Keratinocyte (primary cell): ENCODE measurements at regions not wholly inside any gene's neighbourhood (a gene's known extent, or its start where the extent isn't known, plus 50 kb on each side); places are given as distances from the start of the nearest gene placed in this dataset.

ENCODE experiments used
- DNase-seq: peaks from one replicate; pipeline ENCODE4 v3.0.0-alpha.2; 2011; ENCODE audit warnings: low read depth, missing footprints, low spot score
- FAIRE-seq: peaks from 2 replicates; lab custom pipeline; 2011; peaks lifted over from hg19 to GRCh38; lab: Jason Lieb, UNC
- H2AFZ ChIP-seq: 2 replicates; pipeline ENCODE4 v1.6.0; 2012; ENCODE audit warnings: low read length, control low read depth, inconsistent platforms; ENCODE audit not compliant: control insufficient read depth
- H3K27ac ChIP-seq: 2 replicates; pipeline ENCODE4 v1.5.1; 2011; ENCODE audit warnings: low read length; ENCODE audit not compliant: control insufficient read depth, insufficient read depth
- H3K27me3 ChIP-seq: 3 replicates; pipeline ENCODE4 v1.6.0; 2011; ENCODE audit warnings: low read length; ENCODE audit not compliant: control insufficient read depth, insufficient read depth; ENCODE audit errors: extremely low read depth
- H3K36me3 ChIP-seq, 2 experiments: 2 replicates in 1 of 2; 3 replicates in 1 of 2; pipeline ENCODE4 v1.5.1; 2011; ENCODE audit warnings: low read length in 2 of 2, mild to moderate bottlenecking in 1 of 2; ENCODE audit not compliant: control insufficient read depth in 2 of 2, insufficient read depth in 2 of 2; ENCODE audit errors: extremely low read depth in 1 of 2
- H3K4me1 ChIP-seq: 3 replicates; pipeline ENCODE4 v1.5.1; 2011; ENCODE audit warnings: low read length; ENCODE audit not compliant: control insufficient read depth, insufficient read depth; ENCODE audit errors: extremely low read depth
- H3K4me2 ChIP-seq: 3 replicates; pipeline ENCODE4 v1.6.0; 2011; ENCODE audit warnings: low read depth, low read length; ENCODE audit not compliant: control insufficient read depth, insufficient read depth; ENCODE audit errors: extremely low read depth
- H3K4me3 ChIP-seq, 3 experiments: fragments of 200-600 bp in 1 of 3; sonication (generic) in 1 of 3; 2 replicates in 2 of 3; 3 replicates in 1 of 3; pipeline ENCODE4 v1.5.1; 2011 to 2016; ENCODE audit warnings: low read length in 3 of 3, mild to moderate bottlenecking in 3 of 3, control low read depth in 2 of 3, inconsistent platforms in 1 of 3, low read depth in 1 of 3, mixed read lengths in 1 of 3, mixed run types in 1 of 3, moderate library complexity in 1 of 3; ENCODE audit not compliant: control insufficient read depth in 2 of 3, insufficient read depth in 2 of 3; ENCODE audit errors: extremely low read depth in 1 of 3
- H3K79me2 ChIP-seq: 2 replicates; pipeline ENCODE4 v1.6.0; 2012; ENCODE audit warnings: low read length; ENCODE audit not compliant: control insufficient read depth, insufficient read depth
- H3K9ac ChIP-seq: 3 replicates; pipeline ENCODE4 v1.6.0; 2011; ENCODE audit warnings: low read length; ENCODE audit not compliant: control insufficient read depth, insufficient read depth; ENCODE audit errors: extremely low read depth
- H3K9me1 ChIP-seq: 3 replicates; pipeline ENCODE4 v1.6.0; 2011; ENCODE audit warnings: low read length; ENCODE audit not compliant: control insufficient read depth, insufficient read depth; ENCODE audit errors: extremely low read depth
- H3K9me3 ChIP-seq: 2 replicates; pipeline ENCODE4 v1.5.1; 2012; ENCODE audit warnings: low read depth, low read length; ENCODE audit not compliant: control insufficient read depth
- H4K20me1 ChIP-seq: 3 replicates; pipeline ENCODE4 v1.6.0; 2011; ENCODE audit warnings: low read length; ENCODE audit not compliant: control insufficient read depth, insufficient read depth; ENCODE audit errors: extremely low read depth
- CTCF ChIP-seq, 3 experiments: IDR thresholded peaks in 1 of 3; conservative IDR thresholded peaks in 1 of 3; optimal IDR thresholded peaks in 1 of 3; 2 replicates in 2 of 3; 3 replicates in 1 of 3; pipeline versions ENCODE3 to v1.5.1; 2011; ENCODE audit warnings: low read length in 3 of 3, mild to moderate bottlenecking in 3 of 3, moderate library complexity in 2 of 3, control low read depth in 1 of 3, inconsistent platforms in 1 of 3; ENCODE audit not compliant: insufficient read depth in 2 of 3; ENCODE audit errors: extremely low read depth in 1 of 3
- EZH2 ChIP-seq: IDR thresholded peaks from one replicate; pipeline ENCODE4 v1.6.1; 2012; ENCODE audit warnings: inconsistent platforms, mild to moderate bottlenecking, low read length, moderate library complexity
- dilution Hi-C: fragments of 300-500 bp; cut with MboI; formaldehyde crosslinking; loops from one replicate; pipeline ENCODE4 v1.7.0; 2020; ENCODE audit warnings: low sequenced_read_pairs; ENCODE audit not compliant: extremely low pct_ligation_motif_present

- H3K9me3 ChIP-seq, result no peaks in the 10 kb centered on the region
- H3K9me1 ChIP-seq, result no peaks in the 10 kb centered on the region
- dilution Hi-C loops, result no loop called here
- FAIRE-seq (no peak), DNase-seq (no peak)
- no peaks in the 10 kb centered on the region for H3K79me2 ChIP-seq
- H3K4me2 ChIP-seq, result no peak overlapping the region
- H3K9ac ChIP-seq, result no peak overlapping the region
- no peaks in the 10 kb centered on the region for H3K4me1 ChIP-seq
- no peak for TF ChIP-seq CTCF (optimal IDR thresholded peaks at IDR 0.05 in 1 of 3, IDR thresholded peaks at IDR 0.05 in 1 of 3, conservative IDR thresholded peaks at IDR 0.05 in 1 of 3; ENCODE audit: extremely low read depth in 1 of 3, insufficient read depth in 2 of 3, low read length in 3 of 3)
- no peak for TF ChIP-seq EZH2
- no peak overlapping the region for H3K4me3 ChIP-seq
- H2AFZ ChIP-seq, result no peak overlapping the region
- H3K36me3 ChIP-seq, result no peaks in the 10 kb centered on the region
- H4K20me1 ChIP-seq, result no peaks in the 10 kb centered on the region
- H3K27me3 ChIP-seq, result no peaks in the 10 kb centered on the region
- no peak overlapping the region for H3K27ac ChIP-seq
These were observed 90.2 kb upstream of the LIN7C start for GRCh38 chr11:27596802-27597201.

- Histone ChIP-seq H3K4me2 (no peak overlapping the region), H3K9ac (no peak overlapping the region)
- no peak for FAIRE-seq
These were observed 89.8 kb upstream of the LIN7C start for GRCh38 chr11:27596388-27596787.

GRCh38 chr11:27592098-27592780 is 85.7 kb upstream of the LIN7C start:
- H3K9ac ChIP-seq, result no peak overlapping the region
- no peak for DNase-seq
- no peaks in the 10 kb centered on the region for H3K9me3 ChIP-seq
- no peaks in the 10 kb centered on the region for H3K36me3 ChIP-seq
- no peaks in the 10 kb centered on the region for H4K20me1 ChIP-seq
- H3K79me2 ChIP-seq, result no peaks in the 10 kb centered on the region
- no peaks in the 10 kb centered on the region for H3K4me1 ChIP-seq
- no peak overlapping the region for H2AFZ ChIP-seq
- TF ChIP-seq CTCF (optimal IDR thresholded peaks at IDR 0.05 in 1 of 3, IDR thresholded peaks at IDR 0.05 in 1 of 3, conservative IDR thresholded peaks at IDR 0.05 in 1 of 3; ENCODE audit: extremely low read depth in 1 of 3, insufficient read depth in 2 of 3, low read length in 3 of 3), result no peak
- no peak for TF ChIP-seq EZH2
- H3K27me3 ChIP-seq, result no peaks in the 10 kb centered on the region
- H3K4me3 ChIP-seq, result no peak overlapping the region
- H3K27ac ChIP-seq, result no peak overlapping the region
- H3K4me2 ChIP-seq, result no peak overlapping the region
- dilution Hi-C loops, result no loop called here
- FAIRE-seq, result no peak
- H3K9me1 ChIP-seq, result no peaks in the 10 kb centered on the region

More at GRCh38 chr11:27596388-27596787, 89.8 kb upstream of the LIN7C start:
- no peak for TF ChIP-seq EZH2
- Histone ChIP-seq H3K79me2 (no peaks in the 10 kb centered on the region), H3K36me3 (no peaks in the 10 kb centered on the region), H3K4me1 (no peaks in the 10 kb centered on the region), H3K9me3 (no peaks in the 10 kb centered on the region), H4K20me1 (no peaks in the 10 kb centered on the region), H3K9me1 (no peaks in the 10 kb centered on the region), H3K27ac (no peak overlapping the region), H3K4me3 (no peak overlapping the region), H2AFZ (no peak overlapping the region), H3K27me3 (no peaks in the 10 kb centered on the region)
- no peak for DNase-seq
- dilution Hi-C loops, result no loop called here
